Epithelial cell of proximal tubule (primary cell): ENCODE measurements at regions not wholly inside any gene's neighbourhood (a gene's known extent, or its start where the extent isn't known, plus 50 kb on each side); places are given as distances from the start of the nearest gene placed in this dataset.

ENCODE experiments used
- DNase-seq: peaks from one replicate; pipeline ENCODE4 v3.0.0-alpha.2; 2011; ENCODE audit warnings: low read depth
- H3K4me3 ChIP-seq: 2 replicates; pipeline ENCODE4 v1.5.1; 2011; ENCODE audit warnings: low read depth, mild to moderate bottlenecking, low read length
- TF ChIP-seq, protein P1 (sequence below): conservative IDR thresholded peaks from 2 replicates; pipeline ENCODE4 v1.5.1; 2012; ENCODE audit warnings: low read depth, mild to moderate bottlenecking, low read length

- H3K4me3 ChIP-seq: no peak overlapping the region
- no peak for DNase-seq
- TF ChIP-seq, protein P1, sequence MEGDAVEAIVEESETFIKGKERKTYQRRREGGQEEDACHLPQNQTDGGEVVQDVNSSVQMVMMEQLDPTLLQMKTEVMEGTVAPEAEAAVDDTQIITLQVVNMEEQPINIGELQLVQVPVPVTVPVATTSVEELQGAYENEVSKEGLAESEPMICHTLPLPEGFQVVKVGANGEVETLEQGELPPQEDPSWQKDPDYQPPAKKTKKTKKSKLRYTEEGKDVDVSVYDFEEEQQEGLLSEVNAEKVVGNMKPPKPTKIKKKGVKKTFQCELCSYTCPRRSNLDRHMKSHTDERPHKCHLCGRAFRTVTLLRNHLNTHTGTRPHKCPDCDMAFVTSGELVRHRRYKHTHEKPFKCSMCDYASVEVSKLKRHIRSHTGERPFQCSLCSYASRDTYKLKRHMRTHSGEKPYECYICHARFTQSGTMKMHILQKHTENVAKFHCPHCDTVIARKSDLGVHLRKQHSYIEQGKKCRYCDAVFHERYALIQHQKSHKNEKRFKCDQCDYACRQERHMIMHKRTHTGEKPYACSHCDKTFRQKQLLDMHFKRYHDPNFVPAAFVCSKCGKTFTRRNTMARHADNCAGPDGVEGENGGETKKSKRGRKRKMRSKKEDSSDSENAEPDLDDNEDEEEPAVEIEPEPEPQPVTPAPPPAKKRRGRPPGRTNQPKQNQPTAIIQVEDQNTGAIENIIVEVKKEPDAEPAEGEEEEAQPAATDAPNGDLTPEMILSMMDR: no peak
Observed at GRCh38 chr5:72619251-72619650, 112.0 kb upstream of the ZNF366 start.

DNA sequence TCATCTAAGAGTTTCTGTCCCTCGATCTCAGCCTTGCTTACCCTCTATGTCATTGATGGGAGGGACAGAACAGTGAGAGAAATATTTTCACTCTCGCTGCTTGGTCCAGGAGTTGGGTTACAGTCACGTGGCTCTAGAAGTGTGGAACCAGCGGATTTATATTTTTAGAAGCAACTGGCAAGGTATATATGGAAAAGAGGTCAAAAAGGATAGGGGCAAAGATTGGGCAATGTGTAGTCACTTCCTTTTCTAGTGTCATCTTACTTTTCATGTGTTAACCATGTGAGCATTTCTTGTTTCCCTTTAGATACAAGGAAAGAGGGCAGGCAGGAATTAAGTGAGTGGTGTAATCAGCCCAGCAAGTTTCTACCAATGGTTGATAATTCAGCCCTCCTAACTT is 111.5 kb upstream of the ZNF366 start:
- TF ChIP-seq, protein P1: no peak
- DNase-seq: no peak
- H3K4me3 ChIP-seq: no peak overlapping the region

GRCh38 chr5:72615061-72615460 is 107.9 kb upstream of the ZNF366 start:
- TF ChIP-seq, protein P1: no peak
- H3K4me3 ChIP-seq: no peak overlapping the region
- no peak for DNase-seq

DNA sequence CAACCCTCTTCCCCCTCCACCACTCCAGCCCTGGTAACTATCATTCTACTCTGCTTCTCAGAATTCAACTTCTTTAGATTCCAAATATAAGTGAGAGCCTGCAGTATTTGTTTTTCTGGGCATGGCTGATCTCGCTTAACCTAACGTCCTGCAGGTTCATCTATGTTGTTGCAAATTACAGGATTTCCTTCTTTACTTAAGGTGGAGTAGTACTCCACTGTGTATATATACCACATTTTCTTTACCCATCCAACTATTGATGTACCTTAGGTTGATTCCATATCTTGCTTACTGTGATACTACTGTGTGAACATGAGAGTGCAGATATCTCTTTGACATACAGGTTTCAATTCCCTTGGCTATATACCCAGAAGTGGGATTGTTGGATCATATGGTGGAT is 106.3 kb upstream of the ZNF366 start:
- no peak for DNase-seq
- TF ChIP-seq, protein P1: no peak
- no peak overlapping the region for H3K4me3 ChIP-seq

DNA sequence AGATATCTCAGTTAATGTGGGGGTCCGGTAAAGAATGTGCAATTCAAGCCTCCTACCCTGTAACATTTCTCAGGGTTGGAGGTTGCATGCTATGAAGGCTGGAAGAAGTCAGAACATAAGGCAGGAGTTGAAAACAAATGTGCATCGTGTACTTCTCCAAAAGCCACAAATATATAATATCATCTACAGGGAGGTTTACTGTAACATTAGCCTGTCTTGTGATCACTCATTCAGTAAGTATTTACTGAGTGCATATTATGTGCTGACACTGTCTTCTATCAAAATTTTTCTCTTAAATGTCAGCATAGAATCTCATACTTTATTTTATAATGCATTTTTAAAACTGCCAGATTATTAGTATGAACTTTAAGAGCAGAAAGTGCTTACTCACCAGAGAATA is 105.6 kb upstream of the ZNF366 start:
- no peak overlapping the region for H3K4me3 ChIP-seq
- DNase-seq: no peak
- TF ChIP-seq, protein P1: no peak

- DNase-seq: no peak
- TF ChIP-seq, protein P1: peak; percentile 98
- H3K4me3 ChIP-seq: no peak overlapping the region
Observed at GRCh38 chr5:72611118-72611730, 104.0 kb upstream of the ZNF366 start.

DNA sequence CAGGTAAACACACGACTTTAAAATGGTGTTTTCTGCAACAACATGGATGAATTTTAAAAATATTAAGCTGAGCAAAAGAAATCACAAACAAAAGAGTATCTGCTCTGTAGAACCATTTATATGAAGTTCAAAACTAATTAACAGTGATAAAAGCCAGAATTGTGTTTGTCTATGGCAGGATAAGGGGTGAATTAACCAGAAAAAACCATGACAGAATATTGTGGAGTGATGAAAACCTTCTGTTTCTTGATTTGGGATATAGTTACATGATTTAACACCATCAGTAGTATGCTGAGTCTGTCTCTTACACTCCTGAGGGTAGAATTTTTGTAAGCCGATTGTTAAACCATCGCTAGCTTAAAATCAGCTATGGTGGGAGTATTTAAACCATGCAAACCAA is 101.7 kb upstream of the ZNF366 start:
- TF ChIP-seq, protein P1: no peak
- DNase-seq: no peak

More for the DNA sequence above, 101.7 kb upstream of the ZNF366 start:
- H3K4me3 ChIP-seq: no peak overlapping the region
